Amniotic stem cell (primary cell): ENCODE measurements at regions not wholly inside any gene's neighbourhood (a gene's known extent, or its start where the extent isn't known, plus 50 kb on each side); places are given as distances from the start of the nearest gene placed in this dataset.
"Not testable (repeated sequence)": the region's sequence is repeated elsewhere in the genome, so short reads cannot be mapped to it uniquely, and the experiment has no call there.

Source experiments
- DNase-seq: peaks from one replicate; lab custom pipeline; 2025; lab: John Stamatoyannopoulos, UW

GRCh38 chr18:11380968-11381367, 228.4 kb upstream of the SLC35G4 start:
- DNase-seq, result no peak

GRCh38 chr18:11379660-11380059, 229.7 kb upstream of the SLC35G4 start:
- DNase-seq, result no peak

DNA sequence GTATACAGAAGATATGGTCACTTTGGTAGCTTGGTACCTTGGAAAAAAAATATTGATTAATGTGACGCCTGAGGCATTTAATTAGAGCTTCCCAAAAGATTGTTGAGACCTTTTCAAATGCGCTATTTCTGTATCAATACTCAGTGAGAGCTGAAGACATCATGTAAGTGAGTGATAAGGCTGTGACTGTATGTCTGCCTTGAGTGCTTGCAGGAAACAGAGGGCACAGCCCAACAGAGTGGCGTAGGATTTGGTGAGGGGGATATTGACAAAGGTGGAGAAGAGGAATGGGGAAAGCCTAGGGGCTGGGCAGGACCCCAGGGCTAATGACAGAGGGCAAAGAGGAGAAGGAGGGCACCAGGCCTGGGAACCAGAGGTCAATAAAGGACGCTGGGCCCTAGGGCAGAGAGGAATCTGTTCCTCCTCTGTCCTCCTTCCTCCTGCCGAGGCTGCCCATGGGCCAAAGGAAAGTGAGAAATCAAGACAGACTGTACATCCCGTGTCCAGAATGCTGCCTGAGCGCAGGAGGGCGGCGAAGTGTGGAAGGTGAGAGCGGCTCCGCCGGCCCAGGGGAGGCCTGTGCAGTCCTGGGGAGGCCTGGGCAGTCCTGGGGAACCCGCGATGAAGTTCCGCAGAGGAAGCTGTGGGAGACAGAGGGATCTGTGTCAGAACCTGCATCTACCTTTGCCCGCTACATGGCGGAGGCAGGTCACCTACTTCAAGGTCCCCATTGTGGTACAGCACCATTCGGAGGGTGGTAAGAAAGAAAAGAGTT, 228.6 kb upstream of the PIEZO2 start:
- no peak for DNase-seq

DNA sequence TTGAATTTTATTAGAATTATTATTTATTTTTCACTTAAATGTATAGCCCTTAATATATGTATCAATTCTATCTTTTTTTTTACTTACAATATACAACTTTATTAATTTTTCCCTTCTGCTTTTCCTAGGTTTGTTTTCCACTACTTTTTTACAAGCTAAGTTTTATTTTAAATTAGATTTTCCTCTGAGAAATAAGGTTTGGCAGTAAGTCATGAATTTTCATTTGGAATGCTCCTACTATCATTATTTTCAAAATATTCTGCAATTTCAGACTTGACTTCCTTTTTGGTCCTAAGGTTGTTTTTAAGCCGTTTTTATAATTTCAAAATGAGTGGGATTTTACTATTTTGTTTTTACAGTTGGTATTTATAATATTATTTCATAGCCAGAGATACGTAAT, 222.8 kb upstream of the PIEZO2 start:
- no peak for DNase-seq

DNA sequence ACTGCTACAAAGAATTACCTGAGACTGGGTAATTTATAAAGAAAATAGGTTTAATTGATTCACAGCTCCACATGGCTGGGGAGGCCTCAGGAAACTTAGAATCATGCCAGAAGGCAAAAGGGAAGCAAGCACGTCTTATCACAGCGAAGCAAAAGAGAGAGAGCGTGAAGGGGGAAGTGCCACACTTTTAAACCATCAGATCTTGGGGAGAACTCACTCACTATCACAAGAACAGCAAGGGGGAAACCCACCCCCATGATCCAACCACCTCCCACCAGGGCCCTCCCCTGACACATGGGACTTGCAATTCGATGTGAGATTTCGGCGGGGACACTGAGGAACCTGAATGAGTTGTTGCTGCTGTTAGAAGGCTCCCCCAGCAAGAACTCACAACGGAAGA, 220.2 kb upstream of the PIEZO2 start:
- no peak for DNase-seq

GRCh38 chr18:11368020-11368419, 218.7 kb upstream of the PIEZO2 start:
- no peak for DNase-seq

GRCh38 chr18:11367351-11367750, 218.0 kb upstream of the PIEZO2 start:
- DNase-seq, result no peak

- DNase-seq, result no peak
Observed at GRCh38 chr18:11366410-11366809, 217.0 kb upstream of the PIEZO2 start.

GRCh38 chr18:11362856-11363255, 213.5 kb upstream of the PIEZO2 start:
- DNase-seq, result no peak

- DNase-seq, result not testable (repeated sequence)
Observed at GRCh38 chr18:11361862-11362261, 212.5 kb upstream of the PIEZO2 start.

DNA sequence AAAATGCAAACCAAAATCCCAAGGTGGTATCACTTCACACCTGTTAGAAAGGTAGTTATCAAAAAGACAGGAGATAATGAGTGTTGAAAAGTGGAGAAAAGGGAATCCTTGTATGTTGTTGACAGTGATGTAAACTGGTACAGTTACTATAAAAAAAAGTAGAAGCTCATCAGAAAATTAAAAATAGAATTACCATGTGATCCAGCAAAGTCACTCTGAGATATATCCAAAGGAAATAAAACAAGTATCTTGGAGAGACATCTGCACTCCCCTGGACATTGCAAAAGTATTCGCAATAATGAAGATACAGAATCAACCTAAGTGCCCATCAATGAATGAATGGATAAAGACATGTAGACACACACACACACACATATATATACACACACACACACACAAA, 208.3 kb upstream of the PIEZO2 start:
- DNase-seq, result no peak

DNA sequence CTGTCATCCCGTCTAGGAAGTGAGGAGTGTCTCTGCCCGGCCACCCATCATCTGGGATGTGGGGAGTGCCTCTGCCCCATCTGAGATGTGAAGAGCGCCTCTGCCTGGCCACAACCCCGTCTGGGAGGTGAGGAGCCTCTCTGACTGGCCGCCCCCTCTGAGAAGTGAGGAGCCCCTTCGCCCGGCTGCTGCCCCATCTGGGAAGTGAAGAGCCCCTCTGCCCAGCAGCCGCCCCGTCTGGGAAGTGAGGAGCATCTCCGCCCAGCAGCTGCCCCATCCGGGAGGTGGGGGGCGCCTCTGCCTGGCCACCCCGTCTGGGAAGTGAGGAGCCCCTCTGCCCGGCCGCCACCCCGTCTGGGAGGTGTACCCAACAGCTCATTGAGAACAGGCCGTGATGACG, 195.2 kb upstream of the PIEZO2 start:
- DNase-seq, result not testable (repeated sequence)

- DNase-seq, result no peak
Observed at GRCh38 chr18:11343096-11343495, 193.7 kb upstream of the PIEZO2 start.

GRCh38 chr18:11342115-11342514, 192.7 kb upstream of the PIEZO2 start:
- DNase-seq, result not testable (repeated sequence)

DNA sequence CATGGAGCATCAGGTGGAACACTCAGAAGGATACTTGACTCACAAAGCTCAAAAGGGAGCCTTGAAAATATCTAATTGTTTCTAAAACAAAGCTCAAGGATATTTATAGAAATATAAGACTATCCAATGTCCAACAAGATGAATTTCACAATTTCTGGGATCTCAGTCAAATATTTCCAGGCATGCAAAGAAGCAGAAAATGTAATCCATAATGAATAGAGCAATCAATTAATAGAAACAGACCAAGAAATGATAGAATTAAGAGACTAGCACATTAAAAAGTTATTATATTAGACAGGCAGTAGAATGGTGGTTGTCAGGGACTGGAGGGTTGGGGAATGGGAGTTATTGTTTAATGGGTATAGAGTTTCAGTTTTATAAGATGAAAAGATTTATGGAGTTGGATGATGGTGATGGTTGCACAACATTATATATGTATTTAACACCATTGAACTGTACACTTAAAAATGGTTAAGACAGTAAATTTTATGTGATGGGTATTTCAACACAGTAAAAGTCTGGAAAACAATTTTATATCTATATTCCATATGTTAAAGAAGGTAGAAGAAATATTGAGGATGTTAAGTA, 189.9 kb upstream of the PIEZO2 start:
- DNase-seq, result no peak

DNA sequence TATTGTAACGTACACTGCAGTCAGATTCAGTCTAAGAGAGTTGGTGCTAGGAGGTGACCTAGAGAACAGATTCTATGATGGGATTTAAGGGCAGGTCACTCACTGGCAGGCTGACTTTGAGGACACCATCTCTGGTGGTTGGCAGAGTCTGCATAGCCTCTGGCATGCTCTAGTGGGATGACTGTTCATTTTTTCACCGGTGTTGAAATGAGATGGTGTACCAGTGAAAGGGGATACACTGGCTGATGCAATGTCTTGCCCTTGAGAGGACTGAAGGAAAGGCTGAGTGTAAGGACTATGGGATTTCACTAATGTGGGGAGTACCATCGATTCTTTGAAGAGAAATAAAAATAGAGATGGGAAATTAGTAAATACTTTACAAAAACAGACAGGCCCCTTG, 186.9 kb upstream of the PIEZO2 start:
- DNase-seq, result no peak

DNA sequence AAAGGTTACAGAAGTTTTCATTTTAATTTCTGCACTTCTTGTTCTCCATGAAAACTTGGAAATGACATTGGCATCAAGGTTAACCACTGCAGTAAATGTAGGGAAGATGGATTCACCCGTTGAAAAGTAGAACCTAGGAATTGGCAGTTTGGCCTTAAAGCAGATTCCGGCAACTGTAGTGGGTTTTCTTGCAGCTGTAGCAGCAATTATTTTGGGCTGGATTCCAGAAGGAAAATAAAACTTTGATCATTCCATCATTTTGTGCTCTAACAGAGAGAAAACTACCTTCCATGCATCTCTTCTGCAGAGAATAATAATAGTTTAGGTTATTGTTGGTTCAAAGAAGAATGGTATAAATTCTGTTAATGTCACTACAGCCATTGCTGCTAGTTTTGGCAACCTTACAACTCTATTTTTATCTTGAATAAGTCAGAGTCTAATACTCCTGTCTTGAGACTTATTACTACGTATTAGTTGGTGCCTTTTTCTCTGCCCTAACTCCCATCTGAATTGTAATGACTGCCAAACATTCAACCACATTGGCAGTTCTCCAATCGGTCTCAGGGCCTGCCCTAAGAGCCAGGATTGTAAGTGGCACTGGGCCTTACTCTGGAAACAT, 178.1 kb upstream of the PIEZO2 start:
- no peak for DNase-seq

DNA sequence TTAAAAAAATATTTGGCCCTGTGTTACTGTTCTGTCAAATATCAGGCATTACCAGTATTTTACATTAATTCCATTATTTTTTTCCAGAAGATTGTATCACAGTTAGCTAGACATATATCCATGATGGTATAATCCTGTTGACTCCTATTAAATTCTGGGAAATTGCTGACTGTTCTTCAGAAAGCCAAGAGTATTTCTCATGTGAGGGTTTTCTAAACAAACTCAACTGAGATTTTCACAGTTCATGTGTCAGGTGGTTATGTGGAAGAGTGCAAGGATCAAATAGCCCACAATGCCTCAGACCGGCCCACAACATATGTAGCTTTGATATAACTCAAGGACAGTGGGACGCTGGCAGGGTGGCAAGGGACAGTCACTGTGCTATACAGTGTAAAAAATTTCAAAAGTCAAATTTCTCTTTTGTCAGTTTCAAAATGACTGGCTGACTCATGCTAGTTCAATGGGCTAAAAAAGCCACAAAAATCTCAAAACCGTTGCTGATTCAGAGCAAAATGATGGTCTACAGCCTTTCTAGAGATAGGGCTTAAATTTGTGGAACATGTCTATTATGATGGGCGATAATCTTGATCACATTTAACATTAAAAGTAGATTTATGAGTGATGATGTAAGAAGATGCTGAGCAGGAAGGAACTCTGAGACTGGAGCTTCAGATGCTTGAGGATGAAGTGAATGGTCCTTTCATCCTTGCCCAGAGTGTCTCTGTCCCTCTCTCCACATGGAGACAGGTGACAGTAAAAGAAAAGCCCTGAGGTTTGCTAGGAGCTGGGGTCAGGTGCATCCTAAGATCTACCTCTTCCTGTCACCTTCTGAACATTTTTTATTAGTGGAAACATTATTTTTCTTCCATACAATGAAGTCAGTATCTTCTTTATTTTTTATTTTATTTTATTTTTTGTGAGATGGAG, 175.8 kb upstream of the PIEZO2 start:
- DNase-seq, result peak; percentile 86

- no peak for DNase-seq
Observed at GRCh38 chr18:11324510-11324909, 175.1 kb upstream of the PIEZO2 start.

DNA sequence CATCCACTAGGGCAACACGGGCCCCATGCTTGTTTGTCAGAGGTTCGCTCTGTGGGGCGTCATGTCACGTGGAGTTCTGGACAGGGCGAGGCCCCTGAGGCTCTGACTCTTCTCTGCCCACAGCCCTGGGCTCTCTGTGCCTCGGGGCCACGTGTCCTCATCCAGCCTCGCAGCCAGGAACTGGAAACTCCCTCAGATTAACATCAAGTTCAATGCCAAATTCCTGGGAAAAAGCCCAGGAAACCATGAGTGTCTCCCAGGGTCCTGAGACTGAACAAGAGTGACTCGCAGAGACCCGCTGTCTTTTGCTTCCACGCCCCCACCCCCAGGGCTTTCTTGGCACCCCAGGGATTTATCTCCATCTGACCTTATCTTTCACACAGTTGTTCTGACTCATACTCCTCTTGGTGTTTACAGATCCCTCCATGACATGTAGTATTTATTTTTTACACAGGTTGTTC, 174.0 kb upstream of the PIEZO2 start:
- DNase-seq, result peak; percentile 41

- DNase-seq, result no peak
Observed at GRCh38 chr18:11322716-11323115, 173.3 kb upstream of the PIEZO2 start.

DNA sequence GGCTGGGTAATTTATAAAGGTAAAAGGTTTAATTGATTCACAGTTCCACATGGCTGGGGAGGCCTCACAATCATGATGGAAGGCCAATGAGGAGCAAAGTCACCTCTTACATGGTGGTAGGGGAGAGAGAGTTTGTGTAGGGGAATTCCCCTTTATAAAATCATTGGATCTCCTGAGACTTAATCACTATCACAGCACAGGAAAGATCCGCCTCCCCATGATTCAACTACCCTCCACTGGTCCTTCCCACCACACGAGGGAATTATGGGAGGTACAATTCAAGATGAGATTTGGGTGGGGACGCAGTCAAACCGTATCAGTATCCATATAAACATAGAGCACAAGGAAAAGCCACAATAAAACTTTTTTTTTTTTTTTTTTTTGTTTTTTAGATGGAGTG, 172.6 kb upstream of the PIEZO2 start:
- DNase-seq, result no peak
